Transverse colon (tissue), 4 donors: ENCODE measurements at regions not wholly inside any gene's neighbourhood (a gene's known extent, or its start where the extent isn't known, plus 50 kb on each side); places are given as distances from the start of the nearest gene placed in this dataset.
"Not testable (repeated sequence)": the region's sequence is repeated elsewhere in the genome, so short reads cannot be mapped to it uniquely, and the experiment has no call there.

ENCODE experiments used
- DNase-seq: peaks from one replicate; pipeline ENCODE4 v3.0.0-alpha.2; 2019
- H3K27ac ChIP-seq, 4 donors: fragments of 200-600 bp; sonication (generic); 2 replicates each; pipeline ENCODE4 v1.5.1; 2016 to 2018; ENCODE audit warnings: inconsistent platforms in 4 of 4
- H3K27me3 ChIP-seq: fragments of 200-600 bp; sonication (generic); 2 replicates; pipeline ENCODE4 v1.5.1; 2017; ENCODE audit warnings: inconsistent platforms
- H3K36me3 ChIP-seq, 4 donors: fragments of 200-600 bp; sonication (generic); 2 replicates each; pipeline ENCODE4 v1.5.1; 2017 to 2019; ENCODE audit warnings: inconsistent platforms in 4 of 4
- H3K4me1 ChIP-seq, 4 donors: fragments of 200-600 bp; sonication (generic); 2 replicates each; pipeline ENCODE4 v1.5.1; 2017 to 2020; ENCODE audit warnings: inconsistent platforms in 4 of 4
- H3K4me3 ChIP-seq, 4 donors: fragments of 200-600 bp; sonication (generic); 1 replicate in 1 of 4; 2 replicates in 3 of 4; pipeline versions ENCODE4 v1.5.1 to v1.6.1; 2017 to 2019; ENCODE audit warnings: inconsistent platforms in 4 of 4
- H3K9me3 ChIP-seq, 2 donors: fragments of 200-600 bp; sonication (generic); 2 replicates each; pipeline ENCODE4 v1.5.1; 2017 to 2019; ENCODE audit warnings: inconsistent platforms in 2 of 2
- CTCF ChIP-seq, 5 experiments: fragments of 200-600 bp in 3 of 5; fragments of 450-650 bp in 2 of 5; sonication (generic) in 3 of 5; IDR thresholded peaks; 1 replicate in 2 of 5; 2 replicates in 3 of 5; pipeline ENCODE4 v1.5.1; 2016 to 2017; ENCODE audit warnings: antibody characterized with exemption in 5 of 5, inconsistent platforms in 3 of 5, mild to moderate bottlenecking in 2 of 5, moderate library complexity in 1 of 5
- EP300 ChIP-seq: sonication (generic); formaldehyde crosslinking; IDR thresholded peaks from one replicate; pipeline ENCODE4 v1.6.1; 2017; ENCODE audit warnings: antibody characterized with exemption, low read depth
- POLR2A ChIP-seq: fragments of 450-650 bp; IDR thresholded peaks from one replicate; pipeline ENCODE4 v1.6.1; 2016; ENCODE audit warnings: antibody characterized with exemption, mild to moderate bottlenecking, moderate library complexity
- POLR2AphosphoS5 ChIP-seq, 3 donors: sonication (generic); formaldehyde crosslinking; IDR thresholded peaks; one replicate each; pipeline ENCODE4 v1.6.1; 2016; ENCODE audit warnings: antibody characterized with exemption in 3 of 3
- WGBS, 2 donors: methylation state at CpG; one replicate each; pipeline ENCODE4 v1.1.5; 2018; ENCODE audit warnings: low coverage in 1 of 2; 5-methylcytosine and 5-hydroxymethylcytosine counted together
- in situ Hi-C, 4 donors: fragments of 200-750 bp; cut with MboI; loops; one replicate each; pipeline versions ENCODE4 v1.15.0 to v1.15.1; 2017; ENCODE audit warnings: low sequenced_read_pairs in 3 of 4, low pct_ligation_motif_present in 1 of 4, low pct_unique_long_range_greater_than_20kb in 1 of 4
- intact Hi-C: fragments of 100-400 bp; cut with DNase I; formaldehyde crosslinking; loops from one replicate; pipeline ENCODE4 v1.15.1; 2023; ENCODE audit warnings: low total_unique reads

- intact Hi-C loops = no loop called here
- Histone ChIP-seq H3K9me3 (no peaks in the 10 kb centered on the region), H3K27me3 (no peaks in the 10 kb centered on the region), H3K27ac (no peak overlapping the region), H3K4me3 (no peak overlapping the region), H3K4me1 (no peaks in the 10 kb centered on the region), H3K36me3 (no peaks in the 10 kb centered on the region)
- no peak for TF ChIP-seq EP300
- TF ChIP-seq POLR2A = no peak
- TF ChIP-seq CTCF (IDR thresholded peaks at IDR 0.05) = no peak
- TF ChIP-seq POLR2AphosphoS5 (IDR thresholded peaks at IDR 0.05) = no peak
- no peak for DNase-seq
- WGBS, 2 donors = 80 to 86% methylated on average over 1 of the region's 1 CpG
- in situ Hi-C loops = no loop called here
Observed at GRCh38 chr3:20246662-20247061, 60.7 kb upstream of the SGO1 start.

- Histone ChIP-seq H3K27ac (no peak overlapping the region), H3K4me1 (no peaks in the 10 kb centered on the region), H3K9me3 (no peaks in the 10 kb centered on the region), H3K27me3 (no peaks in the 10 kb centered on the region), H3K4me3 (no peak overlapping the region), H3K36me3 (no peaks in the 10 kb centered on the region)
- in situ Hi-C loops = no loop called here
- intact Hi-C loops = no loop called here
- no peak for DNase-seq
- TF ChIP-seq EP300 (no peak), POLR2A (no peak), POLR2AphosphoS5 (IDR thresholded peaks at IDR 0.05) (no peak), CTCF (IDR thresholded peaks at IDR 0.05) (no peak)
- WGBS, 2 donors = 71 to 78% methylated on average over 3 of the region's 3 CpGs
Observed at GRCh38 chr3:20245781-20246180, 59.8 kb upstream of the SGO1 start.

- Histone ChIP-seq H3K27me3 (no peaks in the 10 kb centered on the region), H3K4me3 (no peak overlapping the region), H3K27ac (no peak overlapping the region), H3K4me1 (no peaks in the 10 kb centered on the region), H3K9me3 (no peaks in the 10 kb centered on the region), H3K36me3 (no peaks in the 10 kb centered on the region)
- no peak for DNase-seq
- TF ChIP-seq EP300 (no peak), POLR2A (no peak), CTCF (IDR thresholded peaks at IDR 0.05) (no peak), POLR2AphosphoS5 (IDR thresholded peaks at IDR 0.05) (no peak)
- in situ Hi-C loops (no loop called here), intact Hi-C loops (no loop called here)
- 60 to 100% methylated on average over 1 to 2 of the region's 2 CpGs for whole genome bisulfite sequencing, 2 donors
Observed at GRCh38 chr3:20240154-20240883, 54.3 kb upstream of the SGO1 start.

- WGBS, 2 donors = 96 to 100% methylated on average over 2 to 3 of the region's 3 CpGs
- intact Hi-C loops, H3K27ac ChIP-seq, H3K27me3 ChIP-seq, DNase-seq, H3K4me1 ChIP-seq, H3K4me3 ChIP-seq, in situ Hi-C loops, H3K36me3 ChIP-seq, H3K9me3 ChIP-seq: not testable (repeated sequence)
Observed at GRCh38 chr3:20238199-20238598, 52.2 kb upstream of the SGO1 start.

DNA sequence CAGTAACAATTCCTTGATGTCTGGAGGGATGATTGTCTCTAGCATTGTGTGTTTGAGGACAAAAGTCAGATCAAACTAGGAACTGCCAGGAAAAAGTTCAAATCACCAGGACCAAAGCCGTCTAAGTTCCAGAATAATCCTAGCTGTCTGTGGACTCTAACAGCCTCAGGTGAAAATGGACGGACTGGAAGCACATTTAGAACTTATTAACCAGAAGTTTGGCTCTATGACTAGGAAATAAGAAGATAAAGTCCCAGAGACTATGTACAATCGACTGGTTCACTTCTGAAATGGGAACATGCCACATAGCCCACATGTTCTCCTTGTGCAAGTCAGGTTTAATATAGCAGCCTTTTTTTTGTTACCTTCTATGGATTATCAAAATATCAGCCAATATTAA, 50.6 kb upstream of the SGO1 start:
- WGBS, 2 donors = 44 to 52% methylated on average over 3 of the region's 3 CpGs
- H3K36me3 ChIP-seq = no peaks in the 10 kb centered on the region
- in situ Hi-C loops = no loop called here
- no peak overlapping the region for H3K27ac ChIP-seq
- H3K9me3 ChIP-seq = no peaks in the 10 kb centered on the region
- H3K4me1 ChIP-seq = no peaks in the 10 kb centered on the region
- DNase-seq = no peak
- no peak overlapping the region for H3K4me3 ChIP-seq
- no peak for TF ChIP-seq POLR2A
- TF ChIP-seq EP300 = no peak
- no peak for TF ChIP-seq CTCF (IDR thresholded peaks at IDR 0.05)
- TF ChIP-seq POLR2AphosphoS5 (IDR thresholded peaks at IDR 0.05) = no peak
- H3K27me3 ChIP-seq = no peaks in the 10 kb centered on the region
- intact Hi-C loops = no loop called here
